Tongue (tissue), 1 donor: ENCODE measurements at regions not wholly inside any gene's neighbourhood (a gene's known extent, or its start where the extent isn't known, plus 50 kb on each side); places are given as distances from the start of the nearest gene placed in this dataset.

ENCODE experiments used
- DNase-seq: peaks from one replicate; pipeline ENCODE4 v3.0.0-alpha.2; 2015

GRCh38 chr20:60274717-60275116, 316.5 kb downstream of the CDH26 start:
- no peak for DNase-seq

- DNase-seq, result no peak
These were observed 323.1 kb downstream of the CDH26 start for GRCh38 chr20:60281295-60281694.

GRCh38 chr20:60283281-60283680, 325.1 kb downstream of the CDH26 start:
- no peak for DNase-seq

- DNase-seq, result no peak
These were observed 328.5 kb downstream of the CDH26 start for GRCh38 chr20:60286764-60287163.

GRCh38 chr20:60288945-60289344, 330.7 kb downstream of the CDH26 start:
- no peak for DNase-seq

- DNase-seq, result no peak
These were observed 333.8 kb downstream of the CDH26 start for GRCh38 chr20:60292001-60292520.

GRCh38 chr20:60294632-60295031, 336.4 kb downstream of the CDH26 start:
- DNase-seq, result no peak

- no peak for DNase-seq
These were observed 337.0 kb downstream of the CDH26 start for GRCh38 chr20:60295214-60295613.

- no peak for DNase-seq
These were observed 339.4 kb downstream of the CDH26 start for GRCh38 chr20:60297649-60298048.

GRCh38 chr20:60298647-60299046, 340.4 kb downstream of the CDH26 start:
- no peak for DNase-seq

- DNase-seq, result no peak
These were observed 341.7 kb downstream of the CDH26 start for GRCh38 chr20:60299951-60300350.

GRCh38 chr20:60300374-60300773, 342.2 kb downstream of the CDH26 start:
- DNase-seq, result no peak

GRCh38 chr20:60302875-60303274, 344.7 kb downstream of the CDH26 start:
- DNase-seq, result no peak

- no peak for DNase-seq
These were observed 345.9 kb downstream of the CDH26 start for GRCh38 chr20:60304026-60304590.

- DNase-seq, result no peak
These were observed 346.7 kb downstream of the CDH26 start for GRCh38 chr20:60304931-60305330.

- DNase-seq, result no peak
These were observed 347.9 kb downstream of the CDH26 start for GRCh38 chr20:60306105-60306504.

GRCh38 chr20:60306551-60306950, 348.3 kb downstream of the CDH26 start:
- DNase-seq, result no peak

GRCh38 chr20:60310560-60311349, 352.5 kb downstream of the CDH26 start:
- no peak for DNase-seq

GRCh38 chr20:60313191-60313590, 355.0 kb downstream of the CDH26 start:
- DNase-seq, result peak; percentile 63

- no peak for DNase-seq
These were observed 355.4 kb downstream of the CDH26 start for GRCh38 chr20:60313614-60314013.

- DNase-seq, result no peak
These were observed 356.5 kb downstream of the CDH26 start for GRCh38 chr20:60314727-60315126.

- no peak for DNase-seq
These were observed 358.4 kb downstream of the CDH26 start for GRCh38 chr20:60316476-60317158.

GRCh38 chr20:60317401-60317800, 359.2 kb downstream of the CDH26 start:
- no peak for DNase-seq
